ENCODE measurements at regions not wholly inside any gene's neighbourhood (a gene's known extent, or its start where the extent isn't known, plus 50 kb on each side); places are given as distances from the start of the nearest gene placed in this dataset.
"Not testable (repeated sequence)": the region's sequence is repeated elsewhere in the genome, so short reads cannot be mapped to it uniquely, and the experiment has no call there.

GRCh38 chr6:51159260-51159659 is 340.6 kb downstream of the TFAP2B start:
- not testable (repeated sequence) for DNase-seq

GRCh38 chr6:51161752-51162151 is 343.1 kb downstream of the TFAP2B start:
- DNase-seq: no peak

- no peak for DNase-seq
These were observed 345.3 kb downstream of the TFAP2B start for GRCh38 chr6:51163843-51164529.

- DNase-seq: no peak
These were observed 348.2 kb downstream of the TFAP2B start for GRCh38 chr6:51166914-51167313.

GRCh38 chr6:51167468-51167867 is 348.8 kb downstream of the TFAP2B start:
- no peak for DNase-seq

- DNase-seq: peak; percentile 15
These were observed 364.2 kb downstream of the TFAP2B start for GRCh38 chr6:51182827-51183226.

GRCh38 chr6:51184046-51184445 is 365.4 kb downstream of the TFAP2B start:
- DNase-seq: no peak

- DNase-seq: not testable (repeated sequence)
These were observed 374.5 kb downstream of the TFAP2B start for GRCh38 chr6:51193163-51193562.

GRCh38 chr6:51199105-51199552 is 380.5 kb downstream of the TFAP2B start:
- DNase-seq: no peak

GRCh38 chr6:51199733-51200260 is 381.1 kb downstream of the TFAP2B start:
- no peak for DNase-seq

GRCh38 chr6:51200676-51201075 is 382.0 kb downstream of the TFAP2B start:
- no peak for DNase-seq

GRCh38 chr6:51202653-51203052 is 384.0 kb downstream of the TFAP2B start:
- DNase-seq: not testable (repeated sequence)

- no peak for DNase-seq
These were observed 384.8 kb downstream of the TFAP2B start for GRCh38 chr6:51203504-51203903.

- not testable (repeated sequence) for DNase-seq
These were observed 388.0 kb downstream of the TFAP2B start for GRCh38 chr6:51206686-51207085.

GRCh38 chr6:51209651-51210050 is 391.0 kb downstream of the TFAP2B start:
- no peak for DNase-seq

- DNase-seq: no peak
These were observed 395.1 kb downstream of the TFAP2B start for GRCh38 chr6:51213811-51214210.

GRCh38 chr6:51214442-51214841 is 395.8 kb downstream of the TFAP2B start:
- DNase-seq: no peak

GRCh38 chr6:51218181-51218580 is 399.5 kb downstream of the TFAP2B start:
- no peak for DNase-seq

- peak; percentile 73 for DNase-seq
These were observed 406.0 kb downstream of the TFAP2B start for GRCh38 chr6:51224580-51225240.

- no peak for DNase-seq
These were observed 422.7 kb downstream of the TFAP2B start for GRCh38 chr6:51241376-51241775.

- DNase-seq: no peak
These were observed 431.1 kb downstream of the TFAP2B start for GRCh38 chr6:51249798-51250197.

- DNase-seq: no peak
These were observed 431.6 kb downstream of the TFAP2B start for GRCh38 chr6:51250317-51250716.

GRCh38 chr6:51257938-51258337 is 439.3 kb downstream of the TFAP2B start:
- DNase-seq: no peak

- DNase-seq: no peak
These were observed 441.3 kb downstream of the TFAP2B start for GRCh38 chr6:51260003-51260402.
